RWPE2 (cell line): ENCODE measurements at regions not wholly inside any gene's neighbourhood (a gene's known extent, or its start where the extent isn't known, plus 50 kb on each side); places are given as distances from the start of the nearest gene placed in this dataset.

Experiments used
- ATAC-seq: fragments of 200-7000 bp; cut with Tn5 transposase; 3 replicates; pipeline ENCODE4 v1.9.1; 2021; ENCODE audit warnings: low read depth
- DNase-seq: peaks from one replicate; pipeline ENCODE4 v3.0.0-alpha.2; 2020; ENCODE audit warnings: low spot score
- H3K27ac ChIP-seq: fragments of 450-650 bp; 2 replicates; pipeline ENCODE4 v1.5.1; 2017; ENCODE audit warnings: mild to moderate bottlenecking; ENCODE audit not compliant: poor library complexity, severe bottlenecking
- H3K27me3 ChIP-seq: fragments of 250-450 bp; sonication (Bioruptor Pico); 2 replicates; pipeline ENCODE4 v1.5.1; 2021; ENCODE audit warnings: mild to moderate bottlenecking, moderate library complexity; ENCODE audit not compliant: insufficient read depth, poor library complexity, severe bottlenecking
- H3K36me3 ChIP-seq: fragments of 250-450 bp; sonication (Bioruptor Pico); 2 replicates; pipeline ENCODE4 v1.5.1; 2020; ENCODE audit warnings: low read depth, mild to moderate bottlenecking, moderate library complexity
- H3K4me1 ChIP-seq: fragments of 250-450 bp; sonication (Bioruptor Pico); 2 replicates; pipeline ENCODE4 v1.5.1; 2021; ENCODE audit warnings: mild to moderate bottlenecking, moderate library complexity; ENCODE audit not compliant: insufficient read depth, poor library complexity, severe bottlenecking
- H3K4me3 ChIP-seq: fragments of 250-450 bp; sonication (Bioruptor Pico); 2 replicates; pipeline ENCODE4 v1.5.1; 2021; ENCODE audit warnings: mild to moderate bottlenecking, moderate library complexity; ENCODE audit not compliant: severe bottlenecking
- H3K9me3 ChIP-seq: fragments of 250-450 bp; sonication (Bioruptor Pico); 2 replicates; pipeline ENCODE4 v1.5.1; 2021; ENCODE audit warnings: mild to moderate bottlenecking, moderate library complexity; ENCODE audit not compliant: severe bottlenecking
- TF ChIP-seq, protein P1 (sequence below): fragments of 450-650 bp; IDR thresholded peaks from one replicate; pipeline ENCODE4 v1.5.1; 2017; ENCODE audit warnings: mild to moderate bottlenecking, moderate library complexity; ENCODE audit not compliant: poor library complexity, severe bottlenecking

DNA sequence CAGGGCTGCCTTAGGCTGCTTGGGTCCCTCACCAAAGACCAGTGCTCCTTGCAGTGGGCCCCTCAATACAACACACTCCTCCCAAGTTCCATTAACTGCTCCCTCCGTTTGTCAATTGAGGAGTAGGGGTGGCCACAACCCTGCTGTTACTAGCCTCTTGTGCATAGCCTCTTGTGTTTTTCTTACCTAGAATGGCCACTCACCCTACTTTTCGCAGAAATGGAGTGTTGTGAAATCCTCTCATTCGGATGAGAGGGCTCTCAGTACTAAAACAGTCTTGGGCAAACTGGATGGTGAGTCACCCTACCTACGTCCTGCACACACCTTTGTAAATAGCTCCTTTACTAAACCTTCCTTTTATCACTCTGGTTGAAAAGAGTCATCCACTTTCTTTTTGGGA, 253.9 kb downstream of the OSR1 start:
- H3K27me3 ChIP-seq: no peaks in the 10 kb centered on the region
- DNase-seq: no peak
- H3K4me1 ChIP-seq: peaks cover 13% of the 10 kb centered on the region
- H3K36me3 ChIP-seq: no peaks in the 10 kb centered on the region
- peak; percentile 100 for ATAC-seq
- no peaks in the 10 kb centered on the region for H3K9me3 ChIP-seq
- TF ChIP-seq, protein P1, sequence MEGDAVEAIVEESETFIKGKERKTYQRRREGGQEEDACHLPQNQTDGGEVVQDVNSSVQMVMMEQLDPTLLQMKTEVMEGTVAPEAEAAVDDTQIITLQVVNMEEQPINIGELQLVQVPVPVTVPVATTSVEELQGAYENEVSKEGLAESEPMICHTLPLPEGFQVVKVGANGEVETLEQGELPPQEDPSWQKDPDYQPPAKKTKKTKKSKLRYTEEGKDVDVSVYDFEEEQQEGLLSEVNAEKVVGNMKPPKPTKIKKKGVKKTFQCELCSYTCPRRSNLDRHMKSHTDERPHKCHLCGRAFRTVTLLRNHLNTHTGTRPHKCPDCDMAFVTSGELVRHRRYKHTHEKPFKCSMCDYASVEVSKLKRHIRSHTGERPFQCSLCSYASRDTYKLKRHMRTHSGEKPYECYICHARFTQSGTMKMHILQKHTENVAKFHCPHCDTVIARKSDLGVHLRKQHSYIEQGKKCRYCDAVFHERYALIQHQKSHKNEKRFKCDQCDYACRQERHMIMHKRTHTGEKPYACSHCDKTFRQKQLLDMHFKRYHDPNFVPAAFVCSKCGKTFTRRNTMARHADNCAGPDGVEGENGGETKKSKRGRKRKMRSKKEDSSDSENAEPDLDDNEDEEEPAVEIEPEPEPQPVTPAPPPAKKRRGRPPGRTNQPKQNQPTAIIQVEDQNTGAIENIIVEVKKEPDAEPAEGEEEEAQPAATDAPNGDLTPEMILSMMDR: no peak
- H3K4me3 ChIP-seq: no peak overlapping the region
- peak overlapping the region; percentile 45 for H3K27ac ChIP-seq

DNA sequence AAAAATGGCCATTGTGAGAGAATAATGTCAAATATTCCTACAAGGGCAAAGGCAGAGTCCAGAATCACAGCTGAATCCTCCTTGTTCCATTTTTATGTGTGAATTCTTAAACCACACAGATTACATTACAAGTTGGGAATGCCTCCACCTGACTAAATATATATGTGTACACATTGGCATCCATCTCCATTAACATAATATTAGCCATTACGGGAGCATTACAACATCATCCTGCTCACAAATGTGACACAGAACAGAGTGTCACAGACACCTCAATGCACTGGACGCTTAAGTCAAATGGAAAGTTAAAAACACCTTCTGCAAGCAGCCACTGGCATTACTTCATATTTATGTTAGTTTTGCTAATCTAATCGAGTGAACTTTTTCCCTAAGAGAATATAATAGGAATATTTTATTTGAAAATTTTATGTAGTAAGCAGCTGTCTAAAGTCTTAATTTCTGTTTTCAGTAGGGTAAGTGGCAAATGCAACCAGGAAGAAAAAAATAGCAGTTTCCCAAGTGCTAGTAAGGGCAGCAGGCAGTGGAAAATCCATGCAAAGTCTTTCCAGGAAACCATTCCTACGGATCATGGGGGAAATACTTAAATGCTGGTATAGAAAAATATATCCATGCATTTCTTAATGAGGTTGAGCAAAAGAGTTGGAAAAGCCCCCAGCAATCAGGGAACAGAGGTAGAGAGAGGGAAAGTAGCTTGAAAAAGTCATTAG, 255.6 kb downstream of the OSR1 start:
- peaks cover 13% of the 10 kb centered on the region for H3K4me1 ChIP-seq
- DNase-seq (no peak), ATAC-seq (no peak)
- no peaks in the 10 kb centered on the region for H3K9me3 ChIP-seq
- H3K36me3 ChIP-seq: no peaks in the 10 kb centered on the region
- H3K27me3 ChIP-seq: no peaks in the 10 kb centered on the region
- TF ChIP-seq, protein P1: no peak
- no peak overlapping the region for H3K27ac ChIP-seq
- no peak overlapping the region for H3K4me3 ChIP-seq

DNA sequence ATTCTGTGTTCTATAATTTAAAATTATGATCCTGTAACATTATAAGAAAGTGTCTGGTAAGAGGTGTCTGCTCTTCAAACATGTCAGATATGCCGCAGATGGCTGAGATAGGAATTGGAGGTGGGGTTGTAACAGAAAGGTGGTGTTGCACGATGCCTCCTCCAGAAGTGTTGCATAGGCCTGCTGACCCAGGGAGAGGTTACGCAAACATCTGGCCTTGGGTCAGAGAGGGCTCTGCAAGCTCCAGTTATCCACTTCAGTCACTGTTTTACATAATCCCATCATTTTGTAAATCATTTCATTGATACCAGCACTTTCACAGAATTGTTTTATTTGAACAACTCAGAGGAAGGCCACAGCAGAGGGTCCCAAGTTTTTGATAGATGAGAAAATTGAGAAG, 256.5 kb downstream of the OSR1 start:
- Histone ChIP-seq H3K9me3 (no peaks in the 10 kb centered on the region), H3K27ac (no peak overlapping the region), H3K27me3 (no peaks in the 10 kb centered on the region), H3K4me1 (peaks cover 13% of the 10 kb centered on the region), H3K36me3 (no peaks in the 10 kb centered on the region), H3K4me3 (no peak overlapping the region)
- no peak for ATAC-seq
- TF ChIP-seq, protein P1: no peak
- DNase-seq: no peak

DNA sequence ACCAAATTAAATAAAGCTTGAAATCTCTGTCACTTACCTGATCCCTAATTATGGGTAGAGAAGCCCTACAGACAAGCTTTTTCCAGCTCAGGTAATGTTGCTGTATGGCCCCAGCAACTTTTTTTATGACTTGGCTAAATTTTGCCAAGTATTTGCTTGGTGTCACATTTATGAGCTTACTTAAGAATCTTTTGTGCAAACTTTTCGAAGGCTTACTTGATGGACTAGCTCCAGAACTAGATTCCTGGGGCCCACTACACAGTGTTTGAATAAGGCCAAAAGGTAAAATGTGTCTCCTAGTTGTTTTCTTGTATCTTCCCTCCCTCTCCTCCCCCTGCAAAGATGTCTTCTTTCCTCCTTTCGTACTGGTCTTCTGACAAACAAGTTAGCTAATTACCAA, 257.9 kb downstream of the OSR1 start:
- ATAC-seq (no peak), DNase-seq (no peak)
- TF ChIP-seq, protein P1: no peak
- Histone ChIP-seq H3K36me3 (no peaks in the 10 kb centered on the region), H3K27me3 (no peaks in the 10 kb centered on the region), H3K27ac (no peak overlapping the region), H3K9me3 (no peaks in the 10 kb centered on the region), H3K4me3 (no peak overlapping the region), H3K4me1 (peaks cover 13% of the 10 kb centered on the region)

DNA sequence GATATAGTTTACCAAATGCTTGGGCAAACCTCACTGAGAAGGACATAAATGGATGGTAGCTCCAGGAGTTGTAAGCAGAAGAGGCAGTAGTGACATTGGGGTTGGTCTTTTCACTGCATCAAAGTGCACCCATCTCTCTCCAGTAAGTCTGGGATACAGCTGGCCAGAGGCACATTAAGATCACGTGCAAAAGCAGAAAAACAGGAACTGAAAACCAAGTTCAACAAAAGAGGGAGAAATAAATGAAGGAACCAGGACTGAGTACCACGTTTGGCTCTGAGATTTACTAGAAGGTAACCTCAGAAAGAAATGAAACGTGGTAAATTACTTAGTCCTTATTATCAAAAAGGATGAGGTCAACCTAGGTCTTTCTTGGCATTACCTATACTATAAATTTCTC, 259.2 kb downstream of the OSR1 start:
- Histone ChIP-seq H3K36me3 (no peaks in the 10 kb centered on the region), H3K9me3 (no peaks in the 10 kb centered on the region), H3K27ac (no peak overlapping the region), H3K4me1 (peaks cover 2% of the 10 kb centered on the region), H3K27me3 (no peaks in the 10 kb centered on the region), H3K4me3 (no peak overlapping the region)
- no peak for ATAC-seq
- TF ChIP-seq, protein P1: no peak
- DNase-seq: no peak
